Endothelial cell of hepatic sinusoid (primary cell): ENCODE measurements at regions not wholly inside any gene's neighbourhood (a gene's known extent, or its start where the extent isn't known, plus 50 kb on each side); places are given as distances from the start of the nearest gene placed in this dataset.
"Not testable (repeated sequence)": the region's sequence is repeated elsewhere in the genome, so short reads cannot be mapped to it uniquely, and the experiment has no call there.

Source experiments
- in situ Hi-C: cut with HindIII; loops from 2 replicates; pipeline ENCODE4 v1.10.0; 2017; ENCODE audit warnings: low sequenced_read_pairs

GRCh38 chr2:240252191-240252871 lies 111.9 kb upstream of the OTOS start:
- in situ Hi-C loops: no loop called here

GRCh38 chr2:240252872-240253511 lies 112.5 kb upstream of the OTOS start:
- in situ Hi-C loops: no loop called here

DNA sequence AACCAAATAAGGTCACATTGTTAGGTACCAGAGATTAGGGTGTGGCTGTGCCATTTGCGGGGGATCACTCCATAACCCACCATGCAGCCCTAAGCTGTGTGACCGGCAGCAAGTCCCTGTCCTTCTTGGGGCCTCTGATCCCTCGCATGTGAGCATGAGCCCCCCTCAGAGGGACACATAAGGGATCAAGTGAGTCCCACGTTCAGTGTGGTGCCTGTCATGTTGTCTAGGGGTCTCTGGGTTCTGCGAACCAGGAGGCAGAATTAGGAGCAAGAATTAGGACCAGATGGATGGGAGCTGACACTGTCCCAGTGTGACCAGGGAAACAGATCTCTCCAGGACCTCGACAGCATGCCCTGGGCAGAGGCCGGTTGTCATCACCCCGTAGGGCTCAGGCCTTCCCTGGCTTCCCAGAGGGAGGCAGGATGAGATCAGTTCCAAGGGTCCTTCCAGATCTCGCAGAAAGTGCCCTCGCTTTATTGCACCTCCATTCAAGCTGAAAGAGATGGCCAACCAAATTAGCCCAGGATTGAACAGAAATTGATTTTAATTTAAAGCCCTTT lies 113.2 kb upstream of the OTOS start:
- in situ Hi-C loops: no loop called here

GRCh38 chr2:240254337-240255164 lies 114.1 kb upstream of the OTOS start:
- in situ Hi-C loops: no loop called here

DNA sequence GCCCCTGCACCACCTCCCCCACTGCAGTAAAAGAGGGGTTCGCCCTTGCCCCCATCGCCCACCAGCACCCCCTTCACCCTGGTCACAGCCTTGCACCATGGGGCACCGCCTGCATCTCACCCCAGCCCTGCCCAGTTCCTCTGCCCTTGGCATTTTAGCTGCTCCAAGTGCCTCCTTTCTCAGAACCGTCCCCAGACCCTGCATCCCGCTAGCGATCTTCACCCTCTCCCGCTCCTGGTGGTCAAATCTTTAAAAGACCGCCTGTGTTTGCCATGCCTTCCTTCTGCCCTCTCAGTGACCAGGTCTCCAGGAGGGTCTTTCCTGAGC lies 114.7 kb upstream of the OTOS start:
- in situ Hi-C loops: no loop called here

DNA sequence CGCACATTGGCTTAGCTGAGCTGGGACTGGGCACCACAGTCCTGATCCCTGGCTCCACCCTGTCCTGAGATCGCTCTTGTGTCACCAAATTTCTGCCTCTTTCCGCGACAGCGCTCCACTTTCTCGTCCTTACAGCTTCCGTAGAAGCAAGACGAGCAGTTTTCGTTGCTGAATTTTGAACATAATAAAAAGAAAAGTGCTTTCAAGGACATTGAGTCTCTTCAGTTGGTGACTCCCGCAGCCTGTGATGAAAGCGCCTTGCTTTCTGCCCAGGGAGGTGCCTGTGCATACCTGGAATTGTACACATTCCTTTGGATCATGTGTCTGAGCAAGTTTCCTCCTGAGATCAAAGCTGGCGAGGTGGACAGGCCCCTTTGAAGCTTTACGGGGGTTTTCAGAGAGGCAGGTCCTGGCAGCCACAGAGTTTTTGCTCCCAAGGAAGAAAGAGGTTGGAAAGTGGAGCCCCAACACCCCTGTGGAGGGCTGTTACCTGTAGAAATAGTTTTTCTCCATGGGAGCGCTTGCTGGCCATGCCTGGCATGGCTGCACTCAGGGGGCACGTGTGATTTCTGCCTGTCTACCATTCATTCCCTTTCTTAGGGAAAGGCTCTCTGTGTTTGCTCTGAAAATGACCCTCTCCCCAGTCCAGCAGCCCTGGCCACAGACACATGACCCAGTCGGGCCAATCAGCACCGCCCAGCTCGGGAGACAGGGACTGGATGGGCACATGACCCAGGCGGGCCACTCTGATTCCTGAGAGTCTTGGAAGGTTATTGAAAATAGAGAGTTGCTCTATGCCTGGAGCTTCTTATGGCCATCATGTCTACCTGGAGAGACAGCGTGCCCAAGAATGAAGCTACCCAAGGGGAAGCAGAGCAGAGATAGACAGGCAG lies 115.6 kb upstream of the OTOS start:
- in situ Hi-C loops: no loop called here

DNA sequence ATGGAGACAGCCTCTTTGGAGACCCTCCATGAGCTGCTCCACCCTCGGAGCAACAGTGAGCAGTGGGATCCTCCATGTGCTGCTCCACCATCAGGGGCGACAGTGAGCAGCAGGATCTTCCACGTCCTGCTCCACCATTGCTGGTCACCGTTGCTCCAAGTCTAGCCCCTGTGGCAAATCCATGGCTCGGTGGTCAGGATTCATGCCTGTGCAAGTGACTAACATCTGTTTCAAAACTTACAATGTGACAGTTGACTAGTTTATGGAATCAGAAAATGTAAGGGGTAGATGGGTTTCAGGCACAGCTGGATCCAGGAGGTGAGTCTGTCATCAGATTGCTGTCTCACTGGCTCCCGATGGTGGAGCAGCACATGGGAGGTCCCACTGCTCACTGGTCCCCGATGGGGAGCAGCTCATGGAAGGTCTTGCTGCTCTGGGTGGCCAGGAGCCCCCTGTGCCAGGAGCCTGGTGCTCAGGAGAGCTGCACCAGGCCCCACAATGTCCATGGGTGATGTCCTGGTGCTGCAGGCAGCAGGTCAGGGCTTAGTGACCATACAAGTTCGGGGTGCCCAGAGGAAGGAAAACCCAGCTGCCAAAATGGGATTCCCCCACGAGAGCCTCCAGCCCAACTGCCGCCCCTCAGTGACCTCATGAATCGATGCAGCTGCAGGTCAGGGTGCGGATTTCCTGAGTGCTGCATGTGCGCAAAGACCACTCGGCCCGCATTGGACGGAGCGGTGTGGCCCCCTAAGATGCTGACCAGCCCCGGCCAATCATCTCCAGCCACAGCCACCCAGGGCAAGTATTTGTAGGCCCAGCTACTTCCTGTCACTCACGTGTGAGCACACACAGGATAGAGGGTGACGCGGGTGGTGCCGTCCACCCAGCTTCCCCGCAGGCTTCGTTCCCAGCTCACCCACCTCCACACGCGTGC lies 116.5 kb upstream of the OTOS start:
- in situ Hi-C loops: no loop called here

DNA sequence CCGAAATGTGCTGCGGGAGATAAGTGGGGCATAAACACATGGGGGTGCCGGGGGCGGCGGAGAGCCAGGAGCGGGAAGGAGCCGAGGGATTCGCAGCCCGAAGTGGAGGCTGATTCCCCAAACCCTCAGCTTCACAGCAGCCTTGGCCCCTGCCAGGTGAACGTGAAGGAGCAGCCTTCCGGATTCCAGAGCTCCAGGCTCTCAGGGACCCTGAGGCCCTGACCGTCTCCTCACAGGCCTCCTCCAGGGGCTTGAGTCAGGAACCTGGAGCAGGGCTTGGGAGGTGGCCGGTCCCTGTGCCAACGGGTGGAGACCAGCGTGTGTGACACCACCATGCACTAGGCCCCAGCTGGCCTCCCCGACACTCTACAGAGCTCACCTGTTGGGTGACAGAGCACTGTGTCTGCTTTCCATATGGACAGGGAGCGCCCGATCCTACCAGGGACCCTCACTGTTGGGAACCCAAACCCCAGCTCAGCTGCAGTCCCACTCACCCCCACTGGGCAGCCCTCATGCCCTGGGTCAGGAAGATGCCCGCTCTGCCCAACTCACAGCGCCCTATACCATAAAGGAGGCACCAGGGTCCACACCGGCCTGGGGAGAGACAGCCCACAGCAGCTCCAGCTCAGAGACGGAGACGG lies 117.6 kb upstream of the OTOS start:
- in situ Hi-C loops: no loop called here

GRCh38 chr2:240258685-240259084 lies 118.2 kb upstream of the OTOS start:
- in situ Hi-C loops: no loop called here

DNA sequence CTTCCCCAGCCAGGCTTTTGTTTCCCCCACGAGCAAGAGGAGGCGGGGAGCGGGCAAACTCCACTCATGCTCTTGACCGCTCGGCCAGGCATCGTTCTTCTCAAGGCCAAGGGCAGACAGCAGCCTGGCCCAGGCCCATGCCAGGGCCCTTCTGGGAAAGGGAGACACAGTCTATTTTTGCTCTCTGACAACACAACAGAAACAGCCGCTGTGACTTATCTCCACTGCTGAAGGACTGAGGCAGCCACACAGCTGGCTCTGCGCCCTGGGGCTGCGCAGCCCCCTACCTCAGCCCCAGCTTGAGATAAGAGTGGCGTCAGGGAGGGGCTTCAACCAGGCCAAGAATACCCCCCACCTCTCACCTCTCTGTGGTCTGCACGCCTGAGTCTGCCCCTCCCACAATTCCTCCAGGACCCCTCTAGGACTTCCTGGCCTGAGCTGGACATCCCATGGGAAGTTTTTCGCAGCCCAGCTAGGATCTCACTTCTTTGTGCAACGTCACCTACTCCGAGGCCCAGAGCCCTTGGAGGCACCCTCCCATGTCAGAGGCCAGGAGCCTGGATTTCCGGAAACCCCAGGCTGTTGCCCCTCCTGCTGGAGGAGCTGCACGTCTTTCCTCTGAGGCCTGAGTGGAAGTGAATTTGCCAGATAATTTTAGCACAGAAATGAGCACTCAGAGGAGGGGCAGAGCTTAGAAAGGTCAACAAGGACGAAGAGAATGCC lies 118.9 kb upstream of the OTOS start:
- in situ Hi-C loops: no loop called here

- in situ Hi-C loops: no loop called here
These were observed 119.6 kb upstream of the OTOS start for GRCh38 chr2:240259924-240260529.

DNA sequence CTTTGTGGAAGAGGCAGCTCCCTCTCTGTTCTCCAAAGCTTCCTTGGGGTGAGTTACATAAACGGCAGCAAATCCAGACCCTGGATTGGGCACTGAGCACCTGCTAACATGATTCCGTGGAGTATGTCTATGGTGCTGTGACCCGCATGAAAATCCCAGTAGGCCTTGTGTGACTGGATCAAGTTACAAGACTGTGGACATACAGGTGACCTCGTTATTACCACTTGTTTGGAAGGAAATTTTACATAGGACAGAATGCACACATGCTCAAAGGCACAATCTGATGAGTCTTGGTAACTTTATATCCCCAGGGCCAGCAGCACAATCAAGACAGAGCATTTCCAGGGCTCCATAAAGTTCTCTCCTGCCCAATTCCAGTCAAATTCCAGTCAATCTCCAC lies 120.2 kb upstream of the OTOS start:
- in situ Hi-C loops: no loop called here

GRCh38 chr2:240262578-240262977 lies 122.1 kb upstream of the OTOS start:
- in situ Hi-C loops: not testable (repeated sequence)

- in situ Hi-C loops: no loop called here
These were observed 128.9 kb upstream of the OTOS start for GRCh38 chr2:240269380-240269779.

DNA sequence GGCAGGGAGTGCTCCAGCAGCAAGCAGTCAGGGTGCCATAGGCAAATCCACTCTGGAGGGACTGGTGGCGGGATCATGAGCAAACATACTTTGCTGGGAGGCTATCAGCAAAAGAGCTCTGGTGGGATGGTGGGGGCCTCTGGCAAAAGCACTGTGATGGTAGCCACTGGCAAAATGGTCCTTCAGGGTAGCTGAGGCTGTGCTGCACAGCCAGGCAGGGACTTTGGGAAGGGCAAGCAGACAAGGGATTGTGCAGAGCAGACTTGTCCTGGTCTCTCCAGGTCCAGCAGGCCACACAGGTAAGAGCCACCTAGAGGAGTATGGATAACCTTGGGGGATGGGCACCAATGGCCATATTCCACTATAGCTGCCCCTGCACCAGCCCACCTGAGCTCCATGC lies 129.4 kb upstream of the OTOS start:
- in situ Hi-C loops: no loop called here

- in situ Hi-C loops: no loop called here
These were observed 131.4 kb upstream of the OTOS start for GRCh38 chr2:240271716-240272341.

GRCh38 chr2:240275386-240275785 lies 134.9 kb upstream of the OTOS start:
- in situ Hi-C loops: no loop called here
